Chondrocyte (in vitro differentiated cells): ENCODE measurements at regions not wholly inside any gene's neighbourhood (a gene's known extent, or its start where the extent isn't known, plus 50 kb on each side); places are given as distances from the start of the nearest gene placed in this dataset.

Experiments used
- DNase-seq: peaks from one replicate; pipeline ENCODE4 v3.0.0; 2021; ENCODE audit warnings: mixed read lengths, low spot score
- H3K27ac Mint-ChIP-seq: one replicate; pipeline ENCODE4 v1.8.0; 2021; ENCODE audit warnings: mild to moderate bottlenecking, moderate library complexity, mixed read lengths; ENCODE audit not compliant: unreplicated experiment
- H3K27me3 Mint-ChIP-seq: 2 replicates; pipeline ENCODE4 v1.8.0; 2021; ENCODE audit warnings: low read depth, mixed read lengths
- H3K36me3 Mint-ChIP-seq: 2 replicates; pipeline ENCODE4 v1.8.0; 2021; ENCODE audit warnings: low read depth, mixed read lengths
- H3K4me1 Mint-ChIP-seq: 2 replicates; pipeline ENCODE4 v1.8.0; 2021; ENCODE audit warnings: low read depth, mild to moderate bottlenecking, mixed read lengths
- H3K4me3 Mint-ChIP-seq: one replicate; pipeline ENCODE4 v1.8.0; 2021; ENCODE audit warnings: mild to moderate bottlenecking, moderate library complexity, mixed read lengths; ENCODE audit not compliant: unreplicated experiment
- H3K9me3 Mint-ChIP-seq: 2 replicates; pipeline ENCODE4 v1.8.0; 2021; ENCODE audit warnings: low read depth, mixed read lengths
- CTCF ChIP-seq: fragments of 200-600 bp; sonication (generic); IDR thresholded peaks from 2 replicates; pipeline ENCODE4 v1.5.0; 2021; ENCODE audit warnings: antibody characterized with exemption, mild to moderate bottlenecking, moderate library complexity

- peaks cover 2% of the 10 kb centered on the region for H3K36me3 Mint-ChIP-seq
- H3K4me1 Mint-ChIP-seq, result peaks cover 16% of the 10 kb centered on the region
- peaks cover 3% of the 10 kb centered on the region for H3K9me3 Mint-ChIP-seq
- TF ChIP-seq CTCF, result no peak
- no peaks in the 10 kb centered on the region for H3K27me3 Mint-ChIP-seq
- H3K4me3 Mint-ChIP-seq, result no peak overlapping the region
- DNase-seq, result no peak
- H3K27ac Mint-ChIP-seq, result no peak overlapping the region
Measured at GRCh38 chr7:29619111-29619510, 55.5 kb downstream of the PRR15 start.

- Mint-ChIP-seq H3K27ac (no peak overlapping the region), H3K4me3 (no peak overlapping the region), H3K27me3 (no peaks in the 10 kb centered on the region), H3K36me3 (peaks cover 2% of the 10 kb centered on the region), H3K4me1 (peaks cover 18% of the 10 kb centered on the region), H3K9me3 (peaks cover 3% of the 10 kb centered on the region)
- TF ChIP-seq CTCF, result no peak
- DNase-seq, result no peak
Measured at GRCh38 chr7:29619848-29620555, 56.4 kb downstream of the PRR15 start.

DNA sequence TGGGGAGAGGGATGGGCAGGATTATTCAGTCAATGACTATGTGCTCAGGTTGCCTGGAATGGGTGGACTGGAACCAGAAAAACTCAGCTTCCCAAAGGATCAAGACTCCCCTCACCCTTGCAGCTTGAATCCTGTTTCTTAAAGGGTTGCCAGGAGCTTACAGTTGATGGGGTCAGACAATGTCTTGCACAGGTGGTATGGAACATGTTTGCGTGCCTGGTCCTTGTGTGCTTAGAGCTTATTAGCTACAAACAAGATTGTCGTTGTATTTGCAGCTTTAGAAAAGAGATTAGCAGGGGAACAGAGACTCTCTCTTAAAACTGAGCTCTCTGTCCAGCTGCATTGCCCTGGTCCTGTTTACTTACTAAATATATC, 56.9 kb downstream of the PRR15 start:
- Mint-ChIP-seq H3K27me3 (no peaks in the 10 kb centered on the region), H3K4me1 (peaks cover 18% of the 10 kb centered on the region), H3K4me3 (no peak overlapping the region)

GRCh38 chr7:29622335-29623265, 59.0 kb downstream of the PRR15 start:
- Mint-ChIP-seq H3K4me1 (peaks cover 18% of the 10 kb centered on the region), H3K9me3 (no peaks in the 10 kb centered on the region), H3K27ac (peak overlapping the region; percentile 95), H3K36me3 (no peaks in the 10 kb centered on the region), H3K27me3 (no peaks in the 10 kb centered on the region), H3K4me3 (no peak overlapping the region)
- no peak for DNase-seq
- no peak for TF ChIP-seq CTCF

More for the DNA sequence above, 56.9 kb downstream of the PRR15 start:
- Mint-ChIP-seq H3K9me3 (peaks cover 3% of the 10 kb centered on the region), H3K27ac (no peak overlapping the region), H3K36me3 (peaks cover 2% of the 10 kb centered on the region)
- no peak for DNase-seq
- no peak for TF ChIP-seq CTCF

- Mint-ChIP-seq H3K4me1 (peaks cover 18% of the 10 kb centered on the region), H3K27ac (no peak overlapping the region), H3K9me3 (no peaks in the 10 kb centered on the region), H3K27me3 (no peaks in the 10 kb centered on the region), H3K4me3 (no peak overlapping the region), H3K36me3 (no peaks in the 10 kb centered on the region)
- no peak for DNase-seq
- no peak for TF ChIP-seq CTCF
Measured at GRCh38 chr7:29623973-29624372, 60.3 kb downstream of the PRR15 start.
